CD4-positive, alpha-beta T cell (primary cell): ENCODE measurements at regions not wholly inside any gene's neighbourhood (a gene's known extent, or its start where the extent isn't known, plus 50 kb on each side); places are given as distances from the start of the nearest gene placed in this dataset.

Experiments
- ATAC-seq: fragments of 200-7000 bp; cut with Tn5 transposase; one replicate; pipeline ENCODE4 v1.10.0; 2022; ENCODE audit warnings: mild to moderate bottlenecking; ENCODE audit not compliant: poor library complexity
- CTCF ChIA-PET: fragments of 350-600 bp; sonication (Branson Sonifier 250); formaldehyde crosslinking; loops from one replicate; lab custom pipeline; 2021; ENCODE audit warnings: antibody characterized with exemption, inconsistent platforms; lab: Charles Lee
- POLR2A ChIA-PET: fragments of 350-600 bp; sonication (Branson Sonifier 250); formaldehyde crosslinking; loops from one replicate; lab custom pipeline; 2021; ENCODE audit warnings: antibody characterized with exemption, inconsistent platforms; lab: Charles Lee
- DNase-seq, 14 experiments: peaks; one replicate each; pipeline ENCODE4 v3.0.0-alpha.2; 2013 to 2020; ENCODE audit warnings: mixed read lengths in 2 of 14
- H3K27ac ChIP-seq, 2 donors: one replicate each; pipeline versions ENCODE4 v1.5.1 to v1.7.0; 2013; ENCODE audit warnings: low read length in 2 of 2, low read depth in 1 of 2, mild to moderate bottlenecking in 1 of 2
- H3K27me3 ChIP-seq, 2 experiments: 1 replicate in 1 of 2; 2 replicates in 1 of 2; pipeline versions ENCODE4 v1.6.1 to v1.7.0; 2013; ENCODE audit warnings: low read length in 2 of 2, control low read depth in 1 of 2, mild to moderate bottlenecking in 1 of 2, moderate library complexity in 1 of 2; ENCODE audit not compliant: insufficient read depth in 2 of 2, control insufficient read depth in 1 of 2
- H3K36me3 ChIP-seq: one replicate; pipeline ENCODE4 v1.6.1; 2013; ENCODE audit warnings: low read length, control low read depth; ENCODE audit not compliant: insufficient read depth
- H3K4me1 ChIP-seq: one replicate; pipeline ENCODE4 v1.6.1; 2013; ENCODE audit warnings: low read length, control low read depth; ENCODE audit not compliant: insufficient read depth
- H3K4me3 ChIP-seq: one replicate; pipeline ENCODE4 v1.5.1; 2013; ENCODE audit warnings: mild to moderate bottlenecking, low read length, moderate library complexity
- H3K9me3 ChIP-seq, 2 experiments: 1 replicate in 1 of 2; 2 replicates in 1 of 2; pipeline versions ENCODE4 v1.6.1 to v1.7.0; 2013; ENCODE audit warnings: low read length in 2 of 2, mild to moderate bottlenecking in 2 of 2, control low read depth in 1 of 2, moderate library complexity in 1 of 2; ENCODE audit not compliant: control insufficient read depth in 1 of 2, insufficient read depth in 1 of 2
- H3K27ac Mint-ChIP-seq: one replicate; pipeline ENCODE4 v1.8.0; 2020; ENCODE audit warnings: mixed read lengths
- H3K27me3 Mint-ChIP-seq: one replicate; pipeline ENCODE4 v1.8.0; 2021; ENCODE audit warnings: mixed read lengths
- H3K36me3 Mint-ChIP-seq: one replicate; pipeline ENCODE4 v1.8.0; 2021; ENCODE audit warnings: low read depth, mixed read lengths
- H3K4me1 Mint-ChIP-seq: one replicate; pipeline ENCODE4 v1.8.0; 2021; ENCODE audit warnings: low read depth, mixed read lengths
- H3K4me3 Mint-ChIP-seq: one replicate; pipeline ENCODE4 v1.8.0; 2020; ENCODE audit warnings: mild to moderate bottlenecking, mixed read lengths
- H3K9me3 Mint-ChIP-seq: one replicate; pipeline ENCODE4 v1.8.0; 2020; ENCODE audit warnings: mixed read lengths
- intact Hi-C, 2 experiments: fragments of 100-400 bp; cut with DNase I in 1 of 2; cut with micrococcal nuclease in 1 of 2; formaldehyde crosslinking; loops; one replicate each; pipeline versions ENCODE4 v1.15.1 to v1.9.0; 2023 to 2025; cut with DNase I, micrococcal nuclease
- TF ChIP-seq, protein P1 (sequence below): fragments of 200-600 bp; IDR thresholded peaks from one replicate; pipeline ENCODE4 v1.8.0; 2022; ENCODE audit warnings: antibody characterized with exemption, mild to moderate bottlenecking

- Mint-ChIP-seq H3K27me3 (peaks cover 4% of the 10 kb centered on the region), H3K9me3 (no peaks in the 10 kb centered on the region), H3K36me3 (no peaks in the 10 kb centered on the region), H3K4me3 (no peak overlapping the region), H3K4me1 (no peaks in the 10 kb centered on the region), H3K27ac (no peak overlapping the region)
- Histone ChIP-seq H3K27me3 (no peaks in the 10 kb centered on the region), H3K27ac (no peak overlapping the region), H3K36me3 (no peaks in the 10 kb centered on the region), H3K9me3 (no peaks in the 10 kb centered on the region), H3K4me3 (no peak overlapping the region), H3K4me1 (no peaks in the 10 kb centered on the region)
- intact Hi-C loops: no loop called here
- DNase-seq (no peak), ATAC-seq (no peak)
- CTCF ChIA-PET: no interaction called here
- POLR2A ChIA-PET: no interaction called here
- TF ChIP-seq, protein P1, sequence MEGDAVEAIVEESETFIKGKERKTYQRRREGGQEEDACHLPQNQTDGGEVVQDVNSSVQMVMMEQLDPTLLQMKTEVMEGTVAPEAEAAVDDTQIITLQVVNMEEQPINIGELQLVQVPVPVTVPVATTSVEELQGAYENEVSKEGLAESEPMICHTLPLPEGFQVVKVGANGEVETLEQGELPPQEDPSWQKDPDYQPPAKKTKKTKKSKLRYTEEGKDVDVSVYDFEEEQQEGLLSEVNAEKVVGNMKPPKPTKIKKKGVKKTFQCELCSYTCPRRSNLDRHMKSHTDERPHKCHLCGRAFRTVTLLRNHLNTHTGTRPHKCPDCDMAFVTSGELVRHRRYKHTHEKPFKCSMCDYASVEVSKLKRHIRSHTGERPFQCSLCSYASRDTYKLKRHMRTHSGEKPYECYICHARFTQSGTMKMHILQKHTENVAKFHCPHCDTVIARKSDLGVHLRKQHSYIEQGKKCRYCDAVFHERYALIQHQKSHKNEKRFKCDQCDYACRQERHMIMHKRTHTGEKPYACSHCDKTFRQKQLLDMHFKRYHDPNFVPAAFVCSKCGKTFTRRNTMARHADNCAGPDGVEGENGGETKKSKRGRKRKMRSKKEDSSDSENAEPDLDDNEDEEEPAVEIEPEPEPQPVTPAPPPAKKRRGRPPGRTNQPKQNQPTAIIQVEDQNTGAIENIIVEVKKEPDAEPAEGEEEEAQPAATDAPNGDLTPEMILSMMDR: no peak
Measured at GRCh38 chr5:87541676-87542075, 128.9 kb upstream of the CCNH start.

DNA sequence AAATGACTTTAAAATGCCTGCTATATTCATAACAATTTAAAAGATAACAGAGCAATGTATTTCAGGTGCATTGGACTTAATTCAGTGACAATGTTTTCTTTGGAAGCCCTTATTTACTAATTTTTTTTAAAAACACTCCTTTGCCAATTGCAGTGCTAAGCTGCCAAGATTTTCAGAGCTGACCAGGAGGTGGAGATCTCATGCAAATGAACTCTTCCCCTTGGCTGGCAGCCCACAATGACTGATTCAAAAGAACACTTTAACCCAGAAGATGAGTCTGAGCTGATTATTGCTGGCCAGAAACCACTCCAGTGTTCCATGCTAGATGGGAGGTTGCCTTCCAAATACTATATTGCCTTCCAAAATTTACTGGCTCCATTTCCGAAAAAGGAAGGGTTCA, 128.3 kb upstream of the CCNH start:
- ChIA-PET CTCF (no interaction called here), POLR2A (no interaction called here)
- Mint-ChIP-seq H3K4me3 (no peak overlapping the region), H3K27ac (no peak overlapping the region), H3K4me1 (no peaks in the 10 kb centered on the region), H3K36me3 (no peaks in the 10 kb centered on the region), H3K27me3 (peaks cover 4% of the 10 kb centered on the region), H3K9me3 (no peaks in the 10 kb centered on the region)
- DNase-seq (no peak), ATAC-seq (no peak)
- TF ChIP-seq, protein P1: no peak
- Histone ChIP-seq H3K36me3 (no peaks in the 10 kb centered on the region), H3K27me3 (no peaks in the 10 kb centered on the region), H3K27ac (no peak overlapping the region), H3K9me3 (no peaks in the 10 kb centered on the region), H3K4me3 (no peak overlapping the region), H3K4me1 (no peaks in the 10 kb centered on the region)
- intact Hi-C loops: no loop called here

DNA sequence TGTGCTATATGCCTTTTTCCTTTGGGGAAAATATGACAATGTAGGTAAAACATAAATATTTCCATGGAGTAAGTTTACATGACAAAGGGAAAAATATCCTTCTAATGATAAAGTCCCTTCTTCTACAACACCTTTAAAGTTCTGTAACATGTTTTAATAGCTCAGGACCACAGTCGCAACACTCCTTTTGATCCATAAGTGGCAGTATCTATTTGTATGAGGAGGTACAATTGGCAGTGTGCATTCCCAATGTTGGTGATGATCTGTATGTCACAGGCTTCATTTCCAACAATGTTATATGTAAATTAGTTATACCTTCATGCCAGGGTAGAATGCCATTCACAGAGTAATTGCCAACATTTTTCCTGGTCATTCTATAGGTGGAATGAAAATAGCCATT, 127.1 kb upstream of the CCNH start:
- H3K4me3 ChIP-seq: no peak overlapping the region
- no peaks in the 10 kb centered on the region for H3K27me3 ChIP-seq
- no peaks in the 10 kb centered on the region for H3K36me3 ChIP-seq
- Mint-ChIP-seq H3K4me1 (no peaks in the 10 kb centered on the region), H3K27me3 (peaks cover 4% of the 10 kb centered on the region), H3K4me3 (no peak overlapping the region), H3K36me3 (no peaks in the 10 kb centered on the region), H3K27ac (no peak overlapping the region), H3K9me3 (no peaks in the 10 kb centered on the region)
- intact Hi-C loops: no loop called here
- DNase-seq (no peak), ATAC-seq (no peak)
- no peak overlapping the region for H3K27ac ChIP-seq
- ChIA-PET CTCF (no interaction called here), POLR2A (no interaction called here)
- TF ChIP-seq, protein P1: no peak
- no peaks in the 10 kb centered on the region for H3K4me1 ChIP-seq
- H3K9me3 ChIP-seq: no peaks in the 10 kb centered on the region
